Activated T-helper 17 cell treated with anti-CD3 and anti-CD28 coated beads, Interleukin-2, amount 50 U/mL, for 72 hours (primary cell): ENCODE measurements at regions not wholly inside any gene's neighbourhood (a gene's known extent, or its start where the extent isn't known, plus 50 kb on each side); places are given as distances from the start of the nearest gene placed in this dataset.
A peak's percentile ranks its signal among the peaks of the same experiment; 100 is the strongest.
"Not testable (repeated sequence)": the region's sequence is repeated elsewhere in the genome, so short reads cannot be mapped to it uniquely, and the experiment has no call there.

Source experiments
- ATAC-seq: fragments of 150-1000 bp; cut with Tn5 transposase; replicated peaks from 2 replicates; pipeline ENCODE4 v1.10.0; 2021; ENCODE audit warnings: mild to moderate bottlenecking, moderate library complexity
- H3K27ac Mint-ChIP-seq: one replicate; pipeline ENCODE4 v1.8.0; 2022; ENCODE audit warnings: mixed read lengths
- H3K27me3 Mint-ChIP-seq: one replicate; pipeline ENCODE4 v1.8.0; 2022; ENCODE audit warnings: mixed read lengths
- H3K36me3 Mint-ChIP-seq: one replicate; pipeline ENCODE4 v1.8.0; 2022; ENCODE audit warnings: low read depth, mild to moderate bottlenecking, mixed read lengths
- H3K4me1 Mint-ChIP-seq: one replicate; pipeline ENCODE4 v1.8.0; 2022; ENCODE audit warnings: mixed read lengths
- H3K4me3 Mint-ChIP-seq: one replicate; pipeline ENCODE4 v1.8.0; 2022; ENCODE audit warnings: mild to moderate bottlenecking, mixed read lengths
- H3K9me3 Mint-ChIP-seq: one replicate; pipeline ENCODE4 v1.8.0; 2022; ENCODE audit warnings: mixed read lengths

GRCh38 chr1:120972863-120973262 lies 83.3 kb downstream of the PPIAL4A start:
- H3K27ac Mint-ChIP-seq, H3K9me3 Mint-ChIP-seq, H3K4me1 Mint-ChIP-seq, H3K36me3 Mint-ChIP-seq, H3K4me3 Mint-ChIP-seq, ATAC-seq, H3K27me3 Mint-ChIP-seq: not testable (repeated sequence)

GRCh38 chr1:120973836-120974235 lies 84.3 kb downstream of the PPIAL4A start:
- not testable (repeated sequence) for H3K4me3 Mint-ChIP-seq, H3K9me3 Mint-ChIP-seq, H3K36me3 Mint-ChIP-seq, H3K27ac Mint-ChIP-seq, H3K4me1 Mint-ChIP-seq, ATAC-seq, H3K27me3 Mint-ChIP-seq

DNA sequence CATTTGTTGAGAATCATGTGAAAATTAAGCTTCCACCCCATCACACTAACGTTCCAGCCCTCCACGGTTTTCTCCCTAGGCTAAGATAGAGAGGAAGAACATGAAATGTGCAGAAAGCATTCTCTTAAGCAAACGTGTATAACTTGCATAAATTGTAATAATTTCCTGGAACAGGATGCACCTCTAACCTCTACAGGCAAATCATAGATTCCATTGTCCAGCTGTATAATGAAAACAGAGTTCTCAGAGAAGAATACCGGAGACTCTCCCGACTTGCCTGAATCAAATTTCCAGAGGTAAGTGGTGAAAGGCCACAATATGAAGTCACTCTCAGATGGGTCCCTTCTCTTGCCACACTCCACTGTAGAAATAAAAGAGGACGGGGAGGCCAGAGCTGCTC lies 87.7 kb downstream of the PPIAL4A start:
- ATAC-seq, H3K27me3 Mint-ChIP-seq, H3K36me3 Mint-ChIP-seq, H3K27ac Mint-ChIP-seq, H3K4me1 Mint-ChIP-seq, H3K4me3 Mint-ChIP-seq, H3K9me3 Mint-ChIP-seq: not testable (repeated sequence)

DNA sequence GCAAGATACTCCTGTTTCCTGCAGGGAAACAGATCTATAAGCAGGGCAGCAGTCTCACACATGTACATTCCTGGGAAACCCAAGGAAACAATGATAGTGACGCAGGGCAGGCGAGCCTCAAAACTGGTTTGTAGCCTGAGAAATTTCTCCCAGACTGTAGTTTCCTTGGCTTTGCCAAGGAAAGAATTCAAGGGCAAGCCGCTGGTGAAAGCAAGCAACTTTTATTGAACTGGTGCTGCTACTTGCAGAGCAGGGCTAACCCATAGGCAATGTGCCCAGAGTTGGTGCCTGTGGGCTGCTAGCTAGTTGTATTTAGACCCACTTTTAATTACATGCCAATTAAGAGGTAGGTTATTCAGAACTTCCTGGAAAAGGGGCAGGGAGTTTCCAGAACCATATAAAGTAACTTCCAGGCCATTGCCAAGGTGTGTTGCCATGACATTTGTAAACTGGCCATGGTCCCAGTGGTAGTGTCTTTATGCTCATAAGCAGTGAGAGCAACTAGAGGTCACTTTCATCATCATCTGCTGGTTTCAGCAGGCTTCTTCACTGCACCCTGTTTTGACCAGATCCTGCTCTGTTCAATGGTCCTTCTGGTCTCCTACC lies 92.0 kb downstream of the PPIAL4A start:
- H3K4me3 Mint-ChIP-seq, H3K27me3 Mint-ChIP-seq, ATAC-seq, H3K9me3 Mint-ChIP-seq, H3K4me1 Mint-ChIP-seq, H3K36me3 Mint-ChIP-seq, H3K27ac Mint-ChIP-seq: not testable (repeated sequence)

DNA sequence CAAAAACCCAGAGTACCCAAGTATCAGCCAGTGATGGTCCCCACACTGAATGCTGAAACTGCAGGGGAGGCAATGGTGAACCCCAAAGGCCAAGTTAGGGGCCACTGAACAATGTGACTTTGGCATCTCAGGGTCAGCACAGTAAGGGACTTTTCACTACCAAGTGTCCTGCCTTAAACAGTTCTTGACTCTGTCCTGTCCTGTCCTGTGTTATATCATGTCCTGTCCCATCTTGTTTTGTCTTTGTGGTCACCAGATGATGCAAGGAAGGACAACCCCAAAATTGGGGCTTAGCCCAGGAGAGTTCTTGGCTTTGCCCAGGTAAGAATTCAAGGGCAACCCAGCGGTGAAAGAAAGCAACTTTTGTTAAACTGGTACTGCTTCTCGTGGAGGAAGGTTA lies 105.0 kb downstream of the PPIAL4A start:
- not testable (repeated sequence) for H3K4me3 Mint-ChIP-seq, H3K27ac Mint-ChIP-seq, H3K27me3 Mint-ChIP-seq, H3K9me3 Mint-ChIP-seq, H3K4me1 Mint-ChIP-seq, H3K36me3 Mint-ChIP-seq
- peak; percentile 34 for ATAC-seq

GRCh38 chr1:120995025-120995424 lies 105.5 kb downstream of the PPIAL4A start:
- H3K9me3 Mint-ChIP-seq, H3K4me1 Mint-ChIP-seq, H3K4me3 Mint-ChIP-seq, H3K27me3 Mint-ChIP-seq, H3K36me3 Mint-ChIP-seq, H3K27ac Mint-ChIP-seq: not testable (repeated sequence)
- peak; percentile 99 for ATAC-seq

DNA sequence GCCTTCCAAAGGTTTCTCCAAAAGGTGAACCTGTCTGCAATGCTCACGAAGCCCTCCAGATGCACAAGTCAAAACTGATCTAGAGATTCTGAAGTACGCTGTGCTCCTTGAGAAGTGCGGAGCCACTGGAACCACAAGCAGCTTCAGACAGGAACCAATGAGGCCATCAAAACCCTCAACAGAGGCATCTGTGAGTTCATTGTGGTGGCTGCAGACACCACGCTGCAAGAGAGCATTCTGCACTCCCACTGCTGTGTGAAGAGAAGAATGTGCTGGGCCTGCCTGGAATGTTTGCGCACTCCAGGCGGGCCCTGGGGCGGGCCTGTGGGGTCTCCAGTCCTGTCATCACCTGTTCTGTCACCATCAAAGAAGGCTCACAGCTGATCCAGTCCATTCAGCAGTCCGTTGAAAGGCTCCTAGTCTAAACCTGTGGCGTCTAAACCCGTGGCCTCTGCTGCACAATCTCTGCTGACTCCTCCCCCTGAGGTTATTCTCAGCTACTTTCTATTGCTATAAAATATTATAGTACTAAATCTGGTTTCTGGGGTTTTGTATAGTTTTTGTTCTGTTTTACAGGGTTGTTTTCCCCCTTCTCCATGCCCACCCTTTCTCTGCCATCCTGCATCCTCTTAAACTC lies 111.6 kb downstream of the PPIAL4A start:
- H3K4me1 Mint-ChIP-seq, H3K27me3 Mint-ChIP-seq, H3K9me3 Mint-ChIP-seq: not testable (repeated sequence)

DNA sequence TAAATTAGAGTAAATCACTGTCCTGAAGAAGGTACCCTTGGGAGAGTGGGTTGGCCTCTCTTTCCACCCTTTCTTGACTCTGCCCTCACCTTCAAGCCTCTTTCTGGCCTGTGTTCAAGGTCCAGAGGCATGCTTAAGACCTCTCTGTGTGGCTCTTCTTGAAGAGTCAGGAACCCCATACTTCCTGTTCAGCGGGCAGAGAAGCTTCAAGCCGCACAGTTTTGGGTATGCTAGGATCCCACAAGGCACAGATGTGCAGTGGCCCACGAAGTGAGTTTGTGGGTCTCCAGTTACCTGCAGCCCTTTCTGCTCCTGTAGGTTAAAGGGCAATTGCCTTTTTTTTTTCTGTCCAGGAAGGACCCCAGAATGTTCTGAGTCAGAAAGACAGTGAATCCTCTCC lies 113.7 kb downstream of the PPIAL4A start:
- not testable (repeated sequence) for H3K9me3 Mint-ChIP-seq, ATAC-seq, H3K4me1 Mint-ChIP-seq, H3K36me3 Mint-ChIP-seq, H3K4me3 Mint-ChIP-seq, H3K27ac Mint-ChIP-seq, H3K27me3 Mint-ChIP-seq

More for the DNA sequence above, 111.6 kb downstream of the PPIAL4A start:
- ATAC-seq = peak; percentile 52
- not testable (repeated sequence) for H3K27ac Mint-ChIP-seq, H3K36me3 Mint-ChIP-seq, H3K4me3 Mint-ChIP-seq

DNA sequence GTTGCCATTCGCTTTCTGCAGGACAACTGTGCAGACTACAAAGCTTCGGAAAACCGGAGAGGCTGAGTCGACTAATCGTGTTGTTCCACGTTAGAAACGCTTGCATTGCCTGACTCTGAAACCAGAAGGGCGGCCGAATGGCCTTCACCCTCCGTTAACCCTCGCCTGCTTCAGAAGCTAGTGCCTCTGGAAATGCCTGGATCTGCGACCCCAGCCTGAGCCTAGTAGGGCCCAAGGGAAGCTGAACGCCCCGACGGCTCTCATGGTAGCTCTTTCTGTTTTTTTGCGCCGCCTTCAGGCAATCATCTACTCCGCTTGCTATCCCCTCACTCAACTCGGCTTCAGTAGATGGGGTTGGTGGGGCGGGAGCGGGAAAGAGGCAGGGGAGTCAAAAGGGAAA lies 117.3 kb downstream of the PPIAL4A start:
- H3K27me3 Mint-ChIP-seq, ATAC-seq, H3K4me1 Mint-ChIP-seq, H3K27ac Mint-ChIP-seq, H3K36me3 Mint-ChIP-seq, H3K4me3 Mint-ChIP-seq, H3K9me3 Mint-ChIP-seq: not testable (repeated sequence)

DNA sequence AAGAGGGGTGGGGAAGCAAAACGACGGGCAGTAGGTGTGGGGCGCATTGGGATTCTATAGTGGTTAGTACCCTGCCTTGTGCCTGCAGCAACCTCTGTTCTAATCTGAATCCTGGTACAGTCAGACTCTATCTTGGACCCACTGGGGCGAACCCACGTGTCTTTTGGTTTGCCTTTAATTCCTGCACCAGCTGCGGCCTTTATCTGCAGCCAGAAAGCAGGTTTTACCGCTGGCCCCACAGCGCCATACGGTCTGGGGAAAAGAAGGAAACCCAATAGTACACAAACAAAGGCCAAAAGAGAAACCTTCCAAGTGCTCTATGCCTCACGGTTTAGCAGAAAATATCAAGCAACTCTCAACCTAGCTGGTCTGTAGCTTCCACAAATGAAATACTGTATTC lies 118.2 kb downstream of the PPIAL4A start:
- not testable (repeated sequence) for H3K9me3 Mint-ChIP-seq, H3K27me3 Mint-ChIP-seq, ATAC-seq, H3K27ac Mint-ChIP-seq, H3K36me3 Mint-ChIP-seq, H3K4me1 Mint-ChIP-seq
- H3K4me3 Mint-ChIP-seq = peak overlapping the region; percentile 72

GRCh38 chr1:121008512-121009215 lies 119.1 kb downstream of the PPIAL4A start:
- H3K4me1 Mint-ChIP-seq, H3K36me3 Mint-ChIP-seq, H3K9me3 Mint-ChIP-seq, H3K27ac Mint-ChIP-seq, ATAC-seq, H3K27me3 Mint-ChIP-seq: not testable (repeated sequence)
- H3K4me3 Mint-ChIP-seq = peak overlapping the region; percentile 72

GRCh38 chr1:121009216-121010057 lies 119.9 kb downstream of the PPIAL4A start:
- peak; percentile 72 for ATAC-seq
- peak overlapping the region; percentile 72 for H3K4me3 Mint-ChIP-seq
- H3K27ac Mint-ChIP-seq, H3K36me3 Mint-ChIP-seq, H3K4me1 Mint-ChIP-seq, H3K9me3 Mint-ChIP-seq, H3K27me3 Mint-ChIP-seq: not testable (repeated sequence)

DNA sequence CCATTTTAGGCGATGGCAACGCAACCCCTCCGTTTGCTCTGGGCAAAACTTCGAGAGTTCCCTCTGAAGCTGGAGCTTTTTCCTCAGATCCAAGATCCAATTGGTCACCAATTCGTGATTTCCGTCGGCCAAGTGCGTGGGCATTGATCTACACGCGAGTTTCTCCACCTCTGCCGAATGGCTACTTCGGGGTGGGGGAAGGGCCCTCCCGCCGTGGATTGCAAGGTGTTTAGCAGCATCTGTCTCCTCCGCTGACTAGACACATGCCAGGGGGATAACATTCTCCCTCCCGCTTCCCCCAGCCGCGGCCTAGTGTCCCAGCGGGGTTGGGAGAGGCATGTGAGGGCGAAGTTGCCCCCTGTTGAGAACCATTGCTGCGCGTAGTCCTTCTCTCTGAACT lies 120.6 kb downstream of the PPIAL4A start:
- not testable (repeated sequence) for H3K27ac Mint-ChIP-seq, H3K9me3 Mint-ChIP-seq, H3K27me3 Mint-ChIP-seq, H3K4me1 Mint-ChIP-seq, ATAC-seq, H3K4me3 Mint-ChIP-seq, H3K36me3 Mint-ChIP-seq

GRCh38 chr1:121013181-121013580 lies 123.6 kb downstream of the PPIAL4A start:
- ATAC-seq, H3K4me3 Mint-ChIP-seq, H3K27ac Mint-ChIP-seq, H3K9me3 Mint-ChIP-seq, H3K27me3 Mint-ChIP-seq, H3K4me1 Mint-ChIP-seq, H3K36me3 Mint-ChIP-seq: not testable (repeated sequence)
